ENCODE measurements at regions not wholly inside any gene's neighbourhood (a gene's known extent, or its start where the extent isn't known, plus 50 kb on each side); places are given as distances from the start of the nearest gene placed in this dataset.

- peaks cover 5% of the 10 kb centered on the region for H3K9me3 ChIP-seq (ENCODE audit: control insufficient read depth, insufficient read depth, low read length)
- no peak overlapping the region for H3K9ac ChIP-seq (ENCODE audit: low read depth, low read length)
- no peak overlapping the region for H3K27ac ChIP-seq (ENCODE audit: low read depth, low read length)
- no peaks in the 10 kb centered on the region for H3K27me3 ChIP-seq (ENCODE audit: control insufficient read depth, insufficient read depth, low read length)
- H3K4me3 ChIP-seq (ENCODE audit: low read depth, low read length), result no peak overlapping the region
- H3K36me3 ChIP-seq (ENCODE audit: control insufficient read depth, insufficient read depth, low read length), result no peaks in the 10 kb centered on the region
- no peaks in the 10 kb centered on the region for H3K4me1 ChIP-seq (ENCODE audit: control insufficient read depth, insufficient read depth, low read length)
Observed at GRCh38 chr4:23539969-23540569, 349.8 kb downstream of the PPARGC1A start.

GRCh38 chr4:23533859-23534258 is 356.0 kb downstream of the PPARGC1A start:
- Histone ChIP-seq H3K27me3 (ENCODE audit: control insufficient read depth, insufficient read depth, low read length) (no peaks in the 10 kb centered on the region), H3K27ac (ENCODE audit: low read depth, low read length) (no peak overlapping the region), H3K9ac (ENCODE audit: low read depth, low read length) (no peak overlapping the region)

GRCh38 chr4:23516716-23517115 is 373.1 kb downstream of the PPARGC1A start:
- H3K27me3 ChIP-seq (ENCODE audit: control insufficient read depth, insufficient read depth, low read length), result no peaks in the 10 kb centered on the region
- no peaks in the 10 kb centered on the region for H3K36me3 ChIP-seq (ENCODE audit: control insufficient read depth, insufficient read depth, low read length)
- H3K4me1 ChIP-seq (ENCODE audit: control insufficient read depth, insufficient read depth, low read length), result no peaks in the 10 kb centered on the region
- H3K9me3 ChIP-seq (ENCODE audit: control insufficient read depth, insufficient read depth, low read length), result no peaks in the 10 kb centered on the region
- no peak overlapping the region for H3K4me3 ChIP-seq (ENCODE audit: low read depth, low read length)
- H3K27ac ChIP-seq (ENCODE audit: low read depth, low read length), result no peak overlapping the region
- H3K9ac ChIP-seq (ENCODE audit: low read depth, low read length), result no peak overlapping the region

More at GRCh38 chr4:23533859-23534258, 356.0 kb downstream of the PPARGC1A start:
- Histone ChIP-seq H3K9me3 (ENCODE audit: control insufficient read depth, insufficient read depth, low read length) (peaks cover 5% of the 10 kb centered on the region), H3K4me3 (ENCODE audit: low read depth, low read length) (no peak overlapping the region), H3K36me3 (ENCODE audit: control insufficient read depth, insufficient read depth, low read length) (no peaks in the 10 kb centered on the region), H3K4me1 (ENCODE audit: control insufficient read depth, insufficient read depth, low read length) (peaks cover 9% of the 10 kb centered on the region)

- Histone ChIP-seq H3K9ac (ENCODE audit: low read depth, low read length) (no peak overlapping the region), H3K4me3 (ENCODE audit: low read depth, low read length) (no peak overlapping the region)
Observed at GRCh38 chr4:23504083-23504482, 385.8 kb downstream of the PPARGC1A start.

GRCh38 chr4:23500894-23501449 is 388.9 kb downstream of the PPARGC1A start:
- H3K27ac ChIP-seq (ENCODE audit: low read depth, low read length), result no peak overlapping the region
- H3K27me3 ChIP-seq (ENCODE audit: control insufficient read depth, insufficient read depth, low read length), result no peaks in the 10 kb centered on the region
- no peaks in the 10 kb centered on the region for H3K9me3 ChIP-seq (ENCODE audit: control insufficient read depth, insufficient read depth, low read length)
- H3K4me3 ChIP-seq (ENCODE audit: low read depth, low read length), result no peak overlapping the region
- H3K4me1 ChIP-seq (ENCODE audit: control insufficient read depth, insufficient read depth, low read length), result peaks cover 10% of the 10 kb centered on the region; the same call in 1 of the 2 replicates
- no peak overlapping the region for H3K9ac ChIP-seq (ENCODE audit: low read depth, low read length)
- no peaks in the 10 kb centered on the region for H3K36me3 ChIP-seq (ENCODE audit: control insufficient read depth, insufficient read depth, low read length)

More at GRCh38 chr4:23504083-23504482, 385.8 kb downstream of the PPARGC1A start:
- Histone ChIP-seq H3K36me3 (ENCODE audit: control insufficient read depth, insufficient read depth, low read length) (no peaks in the 10 kb centered on the region), H3K9me3 (ENCODE audit: control insufficient read depth, insufficient read depth, low read length) (no peaks in the 10 kb centered on the region), H3K4me1 (ENCODE audit: control insufficient read depth, insufficient read depth, low read length) (peaks cover 10% of the 10 kb centered on the region; the same call in 1 of the 2 replicates), H3K27me3 (ENCODE audit: control insufficient read depth, insufficient read depth, low read length) (no peaks in the 10 kb centered on the region), H3K27ac (ENCODE audit: low read depth, low read length) (no peak overlapping the region)

GRCh38 chr4:23485801-23486200 is 404.0 kb downstream of the PPARGC1A start:
- Histone ChIP-seq H3K9me3 (ENCODE audit: control insufficient read depth, insufficient read depth, low read length) (no peaks in the 10 kb centered on the region), H3K4me1 (ENCODE audit: control insufficient read depth, insufficient read depth, low read length) (no peaks in the 10 kb centered on the region), H3K4me3 (ENCODE audit: low read depth, low read length) (no peak overlapping the region), H3K27me3 (ENCODE audit: control insufficient read depth, insufficient read depth, low read length) (no peaks in the 10 kb centered on the region), H3K27ac (ENCODE audit: low read depth, low read length) (no peak overlapping the region), H3K9ac (ENCODE audit: low read depth, low read length) (no peak overlapping the region), H3K36me3 (ENCODE audit: control insufficient read depth, insufficient read depth, low read length) (no peaks in the 10 kb centered on the region)

- Histone ChIP-seq H3K36me3 (ENCODE audit: control insufficient read depth, insufficient read depth, low read length) (no peaks in the 10 kb centered on the region), H3K9me3 (ENCODE audit: control insufficient read depth, insufficient read depth, low read length) (no peaks in the 10 kb centered on the region), H3K27ac (ENCODE audit: low read depth, low read length) (no peak overlapping the region), H3K4me1 (ENCODE audit: control insufficient read depth, insufficient read depth, low read length) (no peaks in the 10 kb centered on the region), H3K27me3 (ENCODE audit: control insufficient read depth, insufficient read depth, low read length) (no peaks in the 10 kb centered on the region), H3K9ac (ENCODE audit: low read depth, low read length) (no peak overlapping the region), H3K4me3 (ENCODE audit: low read depth, low read length) (no peak overlapping the region)
Observed at GRCh38 chr4:23484689-23485088, 405.2 kb downstream of the PPARGC1A start.

- no peak overlapping the region for H3K9ac ChIP-seq (ENCODE audit: low read depth, low read length)
- H3K4me1 ChIP-seq (ENCODE audit: control insufficient read depth, insufficient read depth, low read length), result no peaks in the 10 kb centered on the region
Observed at GRCh38 chr4:23483320-23483960, 406.4 kb downstream of the PPARGC1A start.

GRCh38 chr4:23481566-23481965 is 408.3 kb downstream of the PPARGC1A start:
- Histone ChIP-seq H3K9ac (ENCODE audit: low read depth, low read length) (no peak overlapping the region), H3K27ac (ENCODE audit: low read depth, low read length) (no peak overlapping the region), H3K27me3 (ENCODE audit: control insufficient read depth, insufficient read depth, low read length) (no peaks in the 10 kb centered on the region), H3K36me3 (ENCODE audit: control insufficient read depth, insufficient read depth, low read length) (no peaks in the 10 kb centered on the region), H3K4me3 (ENCODE audit: low read depth, low read length) (no peak overlapping the region), H3K4me1 (ENCODE audit: control insufficient read depth, insufficient read depth, low read length) (no peaks in the 10 kb centered on the region), H3K9me3 (ENCODE audit: control insufficient read depth, insufficient read depth, low read length) (no peaks in the 10 kb centered on the region)

More at GRCh38 chr4:23483320-23483960, 406.4 kb downstream of the PPARGC1A start:
- H3K36me3 ChIP-seq (ENCODE audit: control insufficient read depth, insufficient read depth, low read length), result no peaks in the 10 kb centered on the region
- H3K27me3 ChIP-seq (ENCODE audit: control insufficient read depth, insufficient read depth, low read length), result no peaks in the 10 kb centered on the region
- H3K9me3 ChIP-seq (ENCODE audit: control insufficient read depth, insufficient read depth, low read length), result no peaks in the 10 kb centered on the region
- no peak overlapping the region for H3K4me3 ChIP-seq (ENCODE audit: low read depth, low read length)
- no peak overlapping the region for H3K27ac ChIP-seq (ENCODE audit: low read depth, low read length)

GRCh38 chr4:23477905-23478304 is 411.9 kb downstream of the PPARGC1A start:
- Histone ChIP-seq H3K27me3 (ENCODE audit: control insufficient read depth, insufficient read depth, low read length) (no peaks in the 10 kb centered on the region), H3K9ac (ENCODE audit: low read depth, low read length) (no peak overlapping the region), H3K9me3 (ENCODE audit: control insufficient read depth, insufficient read depth, low read length) (no peaks in the 10 kb centered on the region), H3K4me1 (ENCODE audit: control insufficient read depth, insufficient read depth, low read length) (no peaks in the 10 kb centered on the region), H3K27ac (ENCODE audit: low read depth, low read length) (no peak overlapping the region), H3K36me3 (ENCODE audit: control insufficient read depth, insufficient read depth, low read length) (no peaks in the 10 kb centered on the region), H3K4me3 (ENCODE audit: low read depth, low read length) (no peak overlapping the region)

- Histone ChIP-seq H3K4me3 (ENCODE audit: low read depth, low read length) (no peak overlapping the region), H3K27ac (ENCODE audit: low read depth, low read length) (no peak overlapping the region), H3K27me3 (ENCODE audit: control insufficient read depth, insufficient read depth, low read length) (no peaks in the 10 kb centered on the region), H3K4me1 (ENCODE audit: control insufficient read depth, insufficient read depth, low read length) (no peaks in the 10 kb centered on the region), H3K36me3 (ENCODE audit: control insufficient read depth, insufficient read depth, low read length) (no peaks in the 10 kb centered on the region), H3K9ac (ENCODE audit: low read depth, low read length) (no peak overlapping the region), H3K9me3 (ENCODE audit: control insufficient read depth, insufficient read depth, low read length) (no peaks in the 10 kb centered on the region)
Observed at GRCh38 chr4:23476515-23477090, 413.2 kb downstream of the PPARGC1A start.

Measured in HUES48 (cell line).